ENCODE measurements at regions not wholly inside any gene's neighbourhood (a gene's known extent, or its start where the extent isn't known, plus 50 kb on each side); places are given as distances from the start of the nearest gene placed in this dataset.

DNA sequence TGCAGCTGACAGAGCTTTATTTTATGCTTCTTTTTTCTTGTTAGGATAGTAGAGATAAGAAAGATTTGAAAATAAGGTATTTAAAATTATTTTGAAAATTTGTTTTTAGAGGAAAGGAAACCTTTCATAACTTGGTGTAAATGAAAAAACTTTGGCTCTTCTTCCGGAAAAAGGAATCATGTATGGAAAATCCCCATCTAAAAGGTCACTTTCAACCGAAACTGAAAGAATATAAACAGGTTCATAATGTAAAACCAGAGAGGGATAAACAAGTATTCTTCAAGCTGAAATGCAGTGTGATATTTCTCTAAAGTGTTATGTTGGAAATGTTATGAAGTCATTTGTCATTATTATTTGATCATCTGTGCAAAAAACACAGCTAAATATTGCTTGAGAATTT is 246.8 kb downstream of the NFKBIZ start:
- TF ChIP-seq, protein P1, sequence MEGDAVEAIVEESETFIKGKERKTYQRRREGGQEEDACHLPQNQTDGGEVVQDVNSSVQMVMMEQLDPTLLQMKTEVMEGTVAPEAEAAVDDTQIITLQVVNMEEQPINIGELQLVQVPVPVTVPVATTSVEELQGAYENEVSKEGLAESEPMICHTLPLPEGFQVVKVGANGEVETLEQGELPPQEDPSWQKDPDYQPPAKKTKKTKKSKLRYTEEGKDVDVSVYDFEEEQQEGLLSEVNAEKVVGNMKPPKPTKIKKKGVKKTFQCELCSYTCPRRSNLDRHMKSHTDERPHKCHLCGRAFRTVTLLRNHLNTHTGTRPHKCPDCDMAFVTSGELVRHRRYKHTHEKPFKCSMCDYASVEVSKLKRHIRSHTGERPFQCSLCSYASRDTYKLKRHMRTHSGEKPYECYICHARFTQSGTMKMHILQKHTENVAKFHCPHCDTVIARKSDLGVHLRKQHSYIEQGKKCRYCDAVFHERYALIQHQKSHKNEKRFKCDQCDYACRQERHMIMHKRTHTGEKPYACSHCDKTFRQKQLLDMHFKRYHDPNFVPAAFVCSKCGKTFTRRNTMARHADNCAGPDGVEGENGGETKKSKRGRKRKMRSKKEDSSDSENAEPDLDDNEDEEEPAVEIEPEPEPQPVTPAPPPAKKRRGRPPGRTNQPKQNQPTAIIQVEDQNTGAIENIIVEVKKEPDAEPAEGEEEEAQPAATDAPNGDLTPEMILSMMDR (conservative IDR thresholded peaks at IDR 0.05; ENCODE audit: low read depth, low read length): no peak
- TF ChIP-seq EZH2 (IDR thresholded peaks at IDR 0.05; ENCODE audit: borderline replicate concordance, low read depth, low read length, poor library complexity, severe bottlenecking): no peak

All from A673 (cell line).